GM18868 (cell line): ENCODE measurements at regions not wholly inside any gene's neighbourhood (a gene's known extent, or its start where the extent isn't known, plus 50 kb on each side); places are given as distances from the start of the nearest gene placed in this dataset.
A peak's percentile ranks its signal among the peaks of the same experiment; 100 is the strongest.
"Not testable (repeated sequence)": the region's sequence is repeated elsewhere in the genome, so short reads cannot be mapped to it uniquely, and the experiment has no call there.

ENCODE experiments used
- ATAC-seq: cut with Tn5 transposase; IDR thresholded peaks from one replicate; pipeline ENCODE4 v1.9.1; 2021; ENCODE audit warnings: mild to moderate bottlenecking, moderate library complexity; ENCODE audit not compliant: unreplicated experiment

DNA sequence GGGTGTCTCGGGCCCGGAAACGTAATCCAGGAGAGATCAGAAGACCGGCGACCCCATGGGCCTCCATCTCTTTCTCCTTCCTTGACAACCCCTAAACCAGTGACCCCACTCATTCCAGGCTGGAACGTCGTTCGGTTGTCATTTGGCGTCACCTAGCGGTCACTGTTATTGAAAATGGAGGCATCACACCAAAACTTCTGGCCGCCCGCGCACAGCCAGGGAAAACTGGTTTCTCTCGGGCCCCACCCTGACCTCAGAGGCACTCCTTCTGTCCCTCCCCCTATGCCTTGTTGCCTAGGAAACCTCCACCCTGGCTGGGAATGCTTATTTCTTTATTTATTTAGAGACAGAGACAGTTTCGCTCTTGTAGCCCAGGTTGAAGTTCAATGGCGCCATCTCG, 2327.3 kb upstream of the TPTE start:
- peak; percentile 66 for ATAC-seq

DNA sequence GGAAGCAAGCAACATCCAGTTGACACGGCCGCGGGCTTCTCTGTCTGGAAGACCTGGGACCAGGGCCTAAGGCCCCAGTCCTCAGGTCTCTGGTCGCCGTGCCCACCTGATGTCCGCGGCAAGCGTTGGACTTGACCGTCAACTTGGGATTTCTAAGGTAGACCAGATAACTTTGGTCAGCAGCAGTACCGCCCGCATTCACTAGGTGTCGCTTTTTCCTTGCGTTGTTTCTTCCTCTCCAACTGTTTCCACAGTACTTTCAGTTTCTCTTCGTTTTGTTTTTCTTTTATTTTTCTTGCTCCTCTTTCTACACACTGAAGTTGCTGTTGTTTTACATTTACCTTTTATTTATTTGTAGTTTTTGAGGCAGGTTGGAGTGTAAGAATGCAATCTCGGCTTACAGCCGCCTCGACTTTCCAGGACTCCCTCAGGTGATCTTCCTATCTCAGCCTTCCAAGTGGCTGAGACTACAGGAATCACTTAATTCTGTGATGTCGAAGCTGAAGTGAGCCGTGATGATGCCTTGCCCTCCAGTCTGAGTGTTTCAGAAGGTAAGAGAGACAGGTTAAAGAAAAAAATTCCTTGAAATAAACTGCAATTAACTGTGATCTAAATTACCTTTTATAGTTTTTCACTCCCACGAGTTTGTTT, 2323.9 kb upstream of the TPTE start:
- ATAC-seq, result peak; percentile 53

DNA sequence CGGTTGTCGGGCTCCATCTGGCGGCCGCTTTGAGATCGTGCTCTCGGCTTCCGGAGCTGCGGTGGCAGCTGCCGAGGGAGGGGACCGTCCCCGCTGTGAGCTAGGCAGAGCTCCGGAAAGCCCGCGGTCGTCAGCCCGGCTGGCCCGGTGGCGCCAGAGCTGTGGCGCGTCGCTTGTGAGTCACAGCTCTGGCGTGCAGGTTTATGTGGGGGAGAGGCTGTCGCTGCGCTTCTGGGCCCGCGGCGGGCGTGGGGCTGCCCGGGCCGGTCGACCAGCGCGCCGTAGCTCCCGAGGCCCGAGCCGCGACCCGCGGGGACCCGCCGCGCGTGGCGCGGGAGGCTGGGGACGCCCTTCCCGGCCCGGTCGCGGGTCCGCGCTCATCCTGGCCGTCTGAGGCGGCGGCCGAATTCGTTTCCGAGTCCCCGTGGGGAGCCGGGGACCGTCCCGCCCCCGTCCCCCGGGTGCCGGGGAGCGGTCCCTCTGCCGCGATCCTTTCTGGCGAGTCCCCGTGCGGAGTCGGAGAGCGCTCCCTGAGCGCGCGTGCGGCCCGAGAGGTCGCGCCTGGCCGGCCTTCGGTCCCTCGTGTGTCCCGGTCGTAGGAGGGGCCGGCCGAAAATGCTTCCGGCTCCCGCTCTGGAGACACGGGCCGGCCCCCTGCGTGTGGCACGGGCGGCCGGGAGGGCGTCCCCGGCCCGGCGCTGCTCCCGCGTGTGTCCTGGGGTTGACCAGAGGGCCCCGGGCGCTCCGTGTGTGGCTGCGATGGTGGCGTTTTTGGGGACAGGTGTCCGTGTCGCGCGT, 2316.1 kb upstream of the TPTE start:
- not testable (repeated sequence) for ATAC-seq

DNA sequence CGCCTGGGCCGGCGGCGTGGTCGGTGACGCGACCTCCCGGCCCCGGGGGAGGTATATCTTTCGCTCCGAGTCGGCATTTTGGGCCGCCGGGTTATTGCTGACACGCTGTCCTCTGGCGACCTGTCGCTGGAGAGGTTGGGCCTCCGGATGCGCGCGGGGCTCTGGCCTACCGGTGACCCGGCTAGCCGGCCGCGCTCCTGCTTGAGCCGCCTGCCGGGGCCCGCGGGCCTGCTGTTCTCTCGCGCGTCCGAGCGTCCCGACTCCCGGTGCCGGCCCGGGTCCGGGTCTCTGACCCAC, 2315.5 kb upstream of the TPTE start:
- ATAC-seq, result not testable (repeated sequence)

DNA sequence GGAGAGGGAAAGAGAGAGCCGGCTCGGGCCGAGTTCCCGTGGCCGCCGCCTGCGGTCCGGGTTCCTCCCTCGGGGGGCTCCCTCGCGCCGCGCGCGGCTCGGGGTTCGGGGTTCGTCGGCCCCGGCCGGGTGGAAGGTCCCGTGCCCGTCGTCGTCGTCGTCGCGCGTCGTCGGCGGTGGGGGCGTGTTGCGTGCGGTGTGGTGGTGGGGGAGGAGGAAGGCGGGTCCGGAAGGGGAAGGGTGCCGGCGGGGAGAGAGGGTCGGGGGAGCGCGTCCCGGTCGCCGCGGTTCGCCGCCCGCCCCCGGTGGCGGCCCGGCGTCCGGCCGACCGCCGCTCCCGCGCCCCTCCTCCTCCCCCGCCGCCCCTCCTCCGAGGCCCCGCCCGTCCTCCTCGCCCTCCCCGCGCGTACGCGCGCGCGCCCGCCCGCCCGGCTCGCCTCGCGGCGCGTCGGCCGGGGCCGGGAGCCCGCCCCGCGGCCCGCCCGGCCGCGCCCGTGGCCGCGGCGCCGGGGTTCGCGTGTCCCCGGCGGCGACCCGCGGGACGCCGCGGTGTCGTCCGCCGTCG, 2308.3 kb upstream of the TPTE start:
- ATAC-seq, result not testable (repeated sequence)

DNA sequence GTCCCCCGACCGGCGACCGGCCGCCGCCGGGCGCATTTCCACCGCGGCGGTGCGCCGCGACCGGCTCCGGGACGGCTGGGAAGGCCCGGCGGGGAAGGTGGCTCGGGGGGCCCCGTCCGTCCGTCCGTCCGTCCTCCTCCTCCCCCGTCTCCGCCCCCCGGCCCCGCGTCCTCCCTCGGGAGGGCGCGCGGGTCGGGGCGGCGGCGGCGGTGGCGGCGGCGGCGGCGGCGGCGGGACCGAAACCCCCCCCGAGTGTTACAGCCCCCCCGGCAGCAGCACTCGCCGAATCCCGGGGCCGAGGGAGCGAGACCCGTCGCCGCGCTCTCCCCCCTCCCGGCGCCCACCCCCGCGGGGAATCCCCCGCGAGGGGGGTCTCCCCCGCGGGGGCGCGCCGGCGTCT, 2306.8 kb upstream of the TPTE start:
- not testable (repeated sequence) for ATAC-seq

DNA sequence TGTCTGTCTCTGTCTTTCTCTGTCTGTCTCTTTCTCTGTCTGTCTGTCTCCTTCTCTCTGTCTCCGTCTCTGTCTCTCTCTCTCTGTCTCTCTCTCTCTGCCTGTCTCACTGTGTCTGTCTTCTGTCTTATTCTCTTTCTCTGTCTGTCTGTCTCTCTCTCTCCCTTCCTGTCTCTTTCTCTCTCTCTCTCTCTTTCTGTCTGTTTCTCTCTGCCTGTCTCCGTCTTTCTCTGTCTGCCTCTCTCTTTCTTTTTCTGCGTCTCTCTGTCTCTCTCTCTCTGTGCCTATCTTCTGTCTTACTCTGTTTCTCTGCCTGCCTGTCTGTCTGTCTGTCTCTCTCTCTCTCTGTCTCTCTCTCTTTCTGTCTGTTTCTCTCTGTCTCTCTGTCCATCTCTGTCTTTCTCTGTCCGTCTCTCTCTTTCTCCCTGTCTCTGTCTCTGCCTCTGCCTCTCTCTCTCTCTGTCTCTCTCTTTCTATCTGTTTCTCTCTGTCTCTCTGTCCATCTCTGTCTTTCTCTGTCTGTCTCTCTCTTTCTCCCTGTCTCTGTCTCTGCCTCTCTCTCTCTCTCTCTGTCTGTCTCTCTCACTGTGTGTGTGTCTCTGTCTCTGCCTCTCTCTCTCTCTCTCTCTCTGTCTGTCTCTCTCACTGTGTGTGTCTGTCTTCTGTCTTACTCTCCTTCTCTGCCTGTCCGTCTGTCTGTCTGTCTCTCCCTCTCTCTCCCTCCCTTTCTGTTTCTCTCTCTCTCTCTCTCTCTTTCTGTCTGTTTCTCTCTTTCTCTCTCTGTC, 2291.8 kb upstream of the TPTE start:
- ATAC-seq, result not testable (repeated sequence)

DNA sequence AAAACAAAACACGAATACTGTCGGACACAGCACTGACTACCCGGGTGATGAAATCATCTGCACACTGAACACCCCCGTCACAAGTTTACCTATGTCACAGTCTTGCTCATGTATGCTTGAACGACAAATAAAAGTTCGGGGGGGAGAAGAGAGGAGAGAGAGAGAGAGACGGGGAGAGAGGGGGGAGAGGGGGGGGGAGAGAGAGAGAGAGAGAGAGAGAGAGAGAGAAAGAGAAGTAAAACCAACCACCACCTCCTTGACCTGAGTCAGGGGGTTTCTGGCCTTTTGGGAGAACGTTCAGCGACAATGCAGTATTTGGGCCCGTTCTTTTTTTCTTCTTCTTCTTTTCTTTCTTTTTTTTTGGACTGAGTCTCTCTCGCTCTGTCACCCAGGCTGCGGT, 2290.1 kb upstream of the TPTE start:
- not testable (repeated sequence) for ATAC-seq

DNA sequence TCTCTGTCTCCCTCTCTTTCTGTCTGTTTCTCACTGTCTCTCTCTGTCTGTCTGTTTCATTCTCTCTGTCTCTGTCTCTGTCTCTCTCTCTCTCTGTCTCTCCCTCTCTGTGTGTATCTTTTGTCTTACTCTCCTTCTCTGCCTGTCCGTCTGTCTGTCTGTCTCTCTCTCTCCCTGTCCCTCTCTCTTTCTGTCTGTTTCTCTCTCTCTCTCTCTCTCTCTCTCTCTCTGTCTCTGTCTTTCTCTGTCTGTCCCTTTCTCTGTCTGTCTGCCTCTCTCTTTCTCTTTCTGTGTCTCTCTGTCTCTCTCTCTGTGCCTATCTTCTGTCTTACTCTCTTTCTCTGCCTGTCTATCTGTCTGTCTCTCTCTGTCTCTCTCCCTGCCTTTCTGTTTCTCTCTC, 2288.4 kb upstream of the TPTE start:
- ATAC-seq, result not testable (repeated sequence)

DNA sequence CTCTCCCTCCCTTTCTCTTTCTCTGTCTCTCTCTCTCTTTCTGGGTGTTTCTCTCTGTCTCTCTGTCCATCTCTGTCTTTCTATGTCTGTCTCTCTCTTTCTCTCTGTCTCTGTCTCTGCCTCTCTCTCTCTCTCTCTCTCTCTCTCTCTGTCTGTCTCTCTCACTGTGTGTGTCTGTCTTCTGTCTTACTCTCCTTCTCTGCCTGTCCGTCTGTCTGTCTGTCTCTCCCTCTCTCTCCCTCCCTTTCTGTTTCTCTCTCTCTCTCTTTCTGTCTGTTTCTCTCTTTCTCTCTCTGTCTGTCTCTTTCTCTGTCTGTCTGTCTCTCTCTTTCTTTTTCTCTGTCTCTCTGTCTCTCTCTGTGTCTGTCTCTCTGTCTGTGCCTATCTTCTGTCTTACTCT, 2287.3 kb upstream of the TPTE start:
- ATAC-seq, result not testable (repeated sequence)

DNA sequence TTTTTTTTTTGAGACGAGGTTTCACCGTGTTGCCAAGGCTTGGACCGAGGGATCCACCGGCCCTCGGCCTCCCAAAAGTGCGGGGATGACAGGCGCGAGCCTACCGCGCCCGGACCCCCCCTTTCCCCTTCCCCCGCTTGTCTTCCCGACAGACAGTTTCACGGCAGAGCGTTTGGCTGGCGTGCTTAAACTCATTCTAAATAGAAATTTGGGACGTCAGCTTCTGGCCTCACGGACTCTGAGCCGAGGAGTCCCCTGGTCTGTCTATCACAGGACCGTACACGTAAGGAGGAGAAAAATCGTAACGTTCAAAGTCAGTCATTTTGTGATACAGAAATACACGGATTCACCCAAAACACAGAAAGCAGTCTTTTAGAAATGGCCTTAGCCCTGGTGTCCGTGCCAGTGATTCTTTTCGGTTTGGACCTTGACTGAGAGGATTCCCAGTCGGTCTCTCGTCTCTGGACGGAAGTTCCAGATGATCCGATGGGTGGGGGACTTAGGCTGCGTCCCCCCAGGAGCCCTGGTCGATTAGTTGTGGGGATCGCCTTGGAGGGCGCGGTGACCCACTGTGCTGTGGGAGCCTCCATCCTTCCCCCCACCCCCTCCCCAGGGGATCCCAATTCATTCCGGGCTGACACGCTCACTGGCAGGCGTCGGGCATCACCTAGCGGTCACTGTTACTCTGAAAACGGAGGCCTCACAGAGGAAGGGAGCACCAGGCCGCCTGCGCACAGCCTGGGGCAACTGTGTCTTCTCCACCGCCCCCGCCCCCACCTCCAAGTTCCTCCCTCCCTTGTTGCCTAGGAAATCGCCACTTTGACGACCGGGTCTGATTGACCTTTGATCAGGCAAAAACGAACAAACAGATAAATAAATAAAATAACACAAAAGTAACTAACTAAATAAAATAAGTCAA, 2276.4 kb upstream of the TPTE start:
- peak; percentile 43 for ATAC-seq

DNA sequence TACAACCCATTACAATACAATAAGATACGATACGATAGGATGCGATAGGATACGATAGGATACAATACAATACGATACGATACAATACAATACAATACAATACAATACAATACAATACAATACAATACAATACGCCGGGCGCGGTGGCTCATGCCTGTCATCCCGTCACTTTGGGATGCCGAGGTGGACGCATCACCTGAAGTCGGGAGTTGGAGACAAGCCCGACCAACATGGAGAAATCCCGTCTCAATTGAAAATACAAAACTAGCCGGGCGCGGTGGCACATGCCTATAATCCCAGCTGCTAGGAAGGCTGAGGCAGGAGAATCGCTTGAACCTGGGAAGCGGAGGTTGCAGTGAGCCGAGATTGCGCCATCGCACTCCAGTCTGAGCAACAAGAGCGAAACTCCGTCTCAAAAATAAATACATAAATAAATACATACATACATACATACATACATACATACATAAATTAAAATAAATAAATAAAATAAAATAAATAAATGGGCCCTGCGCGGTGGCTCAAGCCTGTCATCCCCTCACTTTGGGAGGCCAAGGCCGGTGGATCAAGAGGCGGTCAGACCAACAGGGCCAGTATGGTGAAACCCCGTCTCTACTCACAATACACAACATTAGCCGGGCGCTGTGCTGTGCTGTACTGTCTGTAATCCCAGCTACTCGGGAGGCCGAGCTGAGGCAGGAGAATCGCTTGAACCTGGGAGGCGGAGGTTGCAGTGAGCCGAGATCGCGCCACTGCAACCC, 2275.6 kb upstream of the TPTE start:
- peak; percentile 75 for ATAC-seq

DNA sequence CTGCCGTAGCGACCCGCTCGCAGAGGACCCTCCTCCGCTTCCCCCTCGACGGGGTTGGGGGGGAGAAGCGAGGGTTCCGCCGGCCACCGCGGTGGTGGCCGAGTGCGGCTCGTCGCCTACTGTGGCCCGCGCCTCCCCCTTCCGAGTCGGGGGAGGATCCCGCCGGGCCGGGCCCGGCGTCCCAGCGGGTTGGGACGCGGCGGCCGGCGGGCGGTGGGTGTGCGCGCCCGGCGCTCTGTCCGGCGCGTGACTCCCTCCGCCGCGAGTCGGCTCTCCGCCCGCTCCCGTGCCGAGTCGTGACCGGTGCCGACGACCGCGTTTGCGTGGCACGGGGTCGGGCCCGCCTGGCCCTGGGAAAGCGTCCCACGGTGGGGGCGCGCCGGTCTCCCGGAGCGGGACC, 2269.7 kb upstream of the TPTE start:
- not testable (repeated sequence) for ATAC-seq

DNA sequence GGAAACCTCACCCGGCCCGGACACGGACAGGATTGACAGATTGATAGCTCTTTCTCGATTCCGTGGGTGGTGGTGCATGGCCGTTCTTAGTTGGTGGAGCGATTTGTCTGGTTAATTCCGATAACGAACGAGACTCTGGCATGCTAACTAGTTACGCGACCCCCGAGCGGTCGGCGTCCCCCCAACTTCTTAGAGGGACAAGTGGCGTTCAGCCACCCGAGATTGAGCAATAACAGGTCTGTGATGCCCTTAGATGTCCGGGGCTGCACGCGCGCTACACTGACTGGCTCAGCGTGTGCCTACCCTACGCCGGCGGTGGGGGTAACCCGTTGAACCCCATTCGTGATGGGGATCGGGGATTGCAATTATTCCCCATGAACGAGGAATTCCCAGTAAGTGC, 2266.3 kb upstream of the TPTE start:
- ATAC-seq, result not testable (repeated sequence)

DNA sequence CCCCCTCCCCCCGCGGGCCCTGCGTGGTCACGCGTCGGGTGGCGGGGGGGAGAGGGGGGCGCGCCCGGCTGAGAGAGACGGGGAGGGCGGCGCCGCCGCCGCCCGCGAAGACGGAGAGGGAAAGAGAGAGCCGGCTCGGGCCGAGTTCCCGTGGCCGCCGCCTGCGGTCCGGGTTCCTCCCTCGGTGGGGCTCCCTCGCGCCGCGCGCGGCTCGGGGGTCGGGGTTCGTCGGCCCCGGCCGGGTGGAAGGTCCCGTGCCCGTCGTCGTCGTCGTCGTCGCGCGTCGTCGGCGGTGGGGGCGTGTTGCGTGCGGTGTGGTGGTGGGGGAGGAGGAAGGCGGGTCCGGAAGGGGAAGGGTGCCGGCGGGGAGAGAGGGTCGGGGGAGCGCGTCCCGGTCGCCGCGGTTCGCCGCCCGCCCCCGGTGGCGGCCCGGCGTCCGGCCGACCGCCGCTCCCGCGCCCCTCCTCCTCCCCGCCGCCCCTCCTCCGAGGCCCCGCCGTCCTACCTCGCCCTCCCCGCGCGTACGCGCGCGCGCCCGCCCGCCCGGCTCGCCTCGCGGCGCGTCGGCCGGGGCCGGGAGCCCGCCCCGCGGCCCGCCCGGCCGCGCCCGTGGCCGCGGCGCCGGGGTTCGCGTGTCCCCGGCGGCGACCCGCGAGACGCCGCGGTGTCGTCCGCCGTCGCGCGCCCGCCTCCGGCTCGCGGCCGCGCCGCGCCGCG, 2264.1 kb upstream of the TPTE start:
- ATAC-seq, result not testable (repeated sequence)

DNA sequence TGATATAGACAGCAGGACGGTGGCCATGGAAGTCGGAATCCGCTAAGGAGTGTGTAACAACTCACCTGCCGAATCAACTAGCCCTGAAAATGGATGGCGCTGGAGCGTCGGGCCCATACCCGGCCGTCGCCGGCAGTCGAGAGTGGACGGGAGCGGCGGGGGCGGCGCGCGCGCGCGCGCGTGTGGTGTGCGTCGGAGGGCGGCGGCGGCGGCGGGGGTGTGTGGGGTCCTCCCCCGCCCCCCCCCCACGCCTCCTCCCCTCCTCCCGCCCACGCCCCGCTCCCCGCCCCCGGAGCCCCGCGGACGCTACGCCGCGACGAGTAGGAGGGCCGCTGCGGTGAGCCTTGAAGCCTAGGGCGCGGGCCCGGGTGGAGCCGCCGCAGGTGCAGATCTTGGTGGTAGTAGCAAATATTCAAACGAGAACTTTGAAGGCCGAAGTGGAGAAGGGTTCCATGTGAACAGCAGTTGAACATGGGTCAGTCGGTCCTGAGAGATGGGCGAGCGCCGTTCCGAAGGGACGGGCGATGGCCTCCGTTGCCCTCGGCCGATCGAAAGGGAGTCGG, 2261.2 kb upstream of the TPTE start:
- not testable (repeated sequence) for ATAC-seq
